ENCODE measurements at regions not wholly inside any gene's neighbourhood (a gene's known extent, or its start where the extent isn't known, plus 50 kb on each side); places are given as distances from the start of the nearest gene placed in this dataset.

GRCh38 chr3:146813496-146813895, 208.3 kb upstream of the PLSCR5 start:
- Histone ChIP-seq H3K9me3 (no peaks in the 10 kb centered on the region), H3K4me1 (peaks cover 0 to 7% of the 10 kb centered on the region in 2 donors), H3K4me3 (replicated peaks in 1 of 3) (no peak overlapping the region), H3K27me3 (no peaks in the 10 kb centered on the region), H3K27ac (no peak overlapping the region), H3K36me3 (no peaks in the 10 kb centered on the region)
- DNase-seq: no peak
- whole genome bisulfite sequencing, 2 donors: 47 to 69% methylated on average over 1 of the region's 1 CpG
- TF ChIP-seq POLR2A (IDR thresholded peaks at IDR 0.05) (no peak), CTCF (IDR thresholded peaks at IDR 0.05) (no peak)
- intact Hi-C loops (cut with DNase I): no loop called here

GRCh38 chr3:146803745-146804144, 198.6 kb upstream of the PLSCR5 start:
- H3K27me3 ChIP-seq: no peaks in the 10 kb centered on the region
- 55 to 62% methylated on average over 2 of the region's 2 CpGs for WGBS, 2 donors
- H3K36me3 ChIP-seq: no peaks in the 10 kb centered on the region
- H3K4me1 ChIP-seq: no peaks in the 10 kb centered on the region
- H3K4me3 ChIP-seq (replicated peaks in 1 of 3): no peak overlapping the region
- no peaks in the 10 kb centered on the region for H3K9me3 ChIP-seq
- H3K27ac ChIP-seq: no peak overlapping the region
- no peak for DNase-seq
- intact Hi-C loops (cut with DNase I): no loop called here
- TF ChIP-seq CTCF (IDR thresholded peaks at IDR 0.05) (no peak), POLR2A (IDR thresholded peaks at IDR 0.05) (no peak)

GRCh38 chr3:146801492-146801891, 196.3 kb upstream of the PLSCR5 start:
- Histone ChIP-seq H3K36me3 (no peaks in the 10 kb centered on the region), H3K4me3 (replicated peaks in 1 of 3) (no peak overlapping the region), H3K27me3 (no peaks in the 10 kb centered on the region), H3K9me3 (no peaks in the 10 kb centered on the region), H3K4me1 (no peaks in the 10 kb centered on the region), H3K27ac (no peak overlapping the region)
- DNase-seq: no peak
- TF ChIP-seq CTCF (IDR thresholded peaks at IDR 0.05) (no peak), POLR2A (IDR thresholded peaks at IDR 0.05) (no peak)
- 30 to 49% methylated on average over 2 of the region's 2 CpGs for WGBS, 2 donors
- intact Hi-C loops (cut with DNase I): no loop called here

- no peak overlapping the region for H3K27ac ChIP-seq
- no peak overlapping the region for H3K4me3 ChIP-seq (replicated peaks in 1 of 3)
- H3K9me3 ChIP-seq: no peaks in the 10 kb centered on the region
- no peaks in the 10 kb centered on the region for H3K27me3 ChIP-seq
- H3K4me1 ChIP-seq: no peaks in the 10 kb centered on the region
- TF ChIP-seq CTCF (IDR thresholded peaks at IDR 0.05): no peak
- TF ChIP-seq POLR2A (IDR thresholded peaks at IDR 0.05): no peak
- intact Hi-C loops (cut with DNase I): no loop called here
- WGBS, 2 donors: 77 to 85% methylated on average over 2 of the region's 2 CpGs
- H3K36me3 ChIP-seq: no peaks in the 10 kb centered on the region
- no peak for DNase-seq
Observed at GRCh38 chr3:146800484-146800883, 195.3 kb upstream of the PLSCR5 start.

- no peak overlapping the region for H3K27ac ChIP-seq
- intact Hi-C loops (cut with DNase I): no loop called here
- H3K36me3 ChIP-seq: no peaks in the 10 kb centered on the region
- no peaks in the 10 kb centered on the region for H3K4me1 ChIP-seq
- WGBS, 2 donors: 58 to 59% methylated on average over 2 of the region's 2 CpGs
- H3K4me3 ChIP-seq (replicated peaks in 1 of 3): no peak overlapping the region
- TF ChIP-seq CTCF (IDR thresholded peaks at IDR 0.05): no peak
- no peak for TF ChIP-seq POLR2A (IDR thresholded peaks at IDR 0.05)
- no peaks in the 10 kb centered on the region for H3K9me3 ChIP-seq
- no peaks in the 10 kb centered on the region for H3K27me3 ChIP-seq
- DNase-seq: no peak
Observed at GRCh38 chr3:146796078-146796477, 190.9 kb upstream of the PLSCR5 start.

Data from thyroid gland (tissue), 4 donors.